ENCODE measurements at regions not wholly inside any gene's neighbourhood (a gene's known extent, or its start where the extent isn't known, plus 50 kb on each side); places are given as distances from the start of the nearest gene placed in this dataset.

DNA sequence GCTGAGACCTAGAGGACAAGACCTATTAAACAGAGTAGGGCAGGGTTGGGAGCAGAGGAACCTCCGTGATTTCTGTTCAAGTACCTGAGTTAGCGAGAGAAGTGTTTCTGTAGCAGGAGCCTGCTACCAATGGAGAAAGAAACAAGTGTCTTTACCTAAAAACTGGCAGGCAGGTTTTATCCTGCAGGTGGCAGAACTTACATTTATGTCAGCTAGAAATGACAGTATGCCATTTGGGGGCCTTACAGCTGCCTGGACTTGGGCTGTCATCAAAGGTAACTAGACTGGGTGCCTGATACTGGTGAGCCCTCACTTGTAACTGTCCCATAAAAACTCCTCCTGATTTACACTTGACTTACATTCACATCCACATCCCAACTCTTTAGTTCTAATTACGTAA lies 185.3 kb upstream of the MIR17HG start:
- DNase-seq (ENCODE audit: extremely low spot score, unreplicated experiment): no peak
- Mint-ChIP-seq H3K27ac (no peak overlapping the region), H3K4me3 (no peak overlapping the region), H3K4me1 (ENCODE audit: unreplicated experiment) (peaks cover 7% of the 10 kb centered on the region), H3K27me3 (no peaks in the 10 kb centered on the region), H3K9me3 (peaks cover 11% of the 10 kb centered on the region), H3K36me3 (no peaks in the 10 kb centered on the region)
- TF ChIP-seq, protein P1, sequence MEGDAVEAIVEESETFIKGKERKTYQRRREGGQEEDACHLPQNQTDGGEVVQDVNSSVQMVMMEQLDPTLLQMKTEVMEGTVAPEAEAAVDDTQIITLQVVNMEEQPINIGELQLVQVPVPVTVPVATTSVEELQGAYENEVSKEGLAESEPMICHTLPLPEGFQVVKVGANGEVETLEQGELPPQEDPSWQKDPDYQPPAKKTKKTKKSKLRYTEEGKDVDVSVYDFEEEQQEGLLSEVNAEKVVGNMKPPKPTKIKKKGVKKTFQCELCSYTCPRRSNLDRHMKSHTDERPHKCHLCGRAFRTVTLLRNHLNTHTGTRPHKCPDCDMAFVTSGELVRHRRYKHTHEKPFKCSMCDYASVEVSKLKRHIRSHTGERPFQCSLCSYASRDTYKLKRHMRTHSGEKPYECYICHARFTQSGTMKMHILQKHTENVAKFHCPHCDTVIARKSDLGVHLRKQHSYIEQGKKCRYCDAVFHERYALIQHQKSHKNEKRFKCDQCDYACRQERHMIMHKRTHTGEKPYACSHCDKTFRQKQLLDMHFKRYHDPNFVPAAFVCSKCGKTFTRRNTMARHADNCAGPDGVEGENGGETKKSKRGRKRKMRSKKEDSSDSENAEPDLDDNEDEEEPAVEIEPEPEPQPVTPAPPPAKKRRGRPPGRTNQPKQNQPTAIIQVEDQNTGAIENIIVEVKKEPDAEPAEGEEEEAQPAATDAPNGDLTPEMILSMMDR (conservative IDR thresholded peaks at IDR 0.05): no peak

DNA sequence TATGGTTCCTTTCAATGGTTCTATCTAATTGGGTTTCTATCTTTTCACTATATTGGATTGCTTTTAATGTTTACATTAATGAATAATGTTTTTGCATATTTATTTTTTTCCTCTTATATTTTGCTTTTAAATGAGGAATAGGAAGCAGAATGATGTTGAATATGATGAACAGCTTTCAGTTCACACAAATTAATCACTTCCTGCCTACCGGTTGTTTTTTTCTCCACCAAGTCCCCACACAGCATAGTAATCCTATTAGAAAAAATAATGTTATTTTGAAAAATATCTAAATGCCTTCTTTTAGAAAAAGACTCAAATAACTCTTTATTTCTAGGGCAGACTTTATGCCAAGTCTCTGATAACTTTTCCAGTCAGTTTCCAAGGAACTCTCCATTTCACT lies 184.9 kb upstream of the MIR17HG start:
- H3K27ac Mint-ChIP-seq: no peak overlapping the region
- no peak for DNase-seq (ENCODE audit: extremely low spot score, unreplicated experiment)
- H3K4me3 Mint-ChIP-seq: no peak overlapping the region
- peaks cover 5% of the 10 kb centered on the region for H3K4me1 Mint-ChIP-seq (ENCODE audit: unreplicated experiment)
- peaks cover 11% of the 10 kb centered on the region for H3K9me3 Mint-ChIP-seq
- no peaks in the 10 kb centered on the region for H3K36me3 Mint-ChIP-seq
- H3K27me3 Mint-ChIP-seq: no peaks in the 10 kb centered on the region
- TF ChIP-seq, protein P1 (conservative IDR thresholded peaks at IDR 0.05): no peak

DNA sequence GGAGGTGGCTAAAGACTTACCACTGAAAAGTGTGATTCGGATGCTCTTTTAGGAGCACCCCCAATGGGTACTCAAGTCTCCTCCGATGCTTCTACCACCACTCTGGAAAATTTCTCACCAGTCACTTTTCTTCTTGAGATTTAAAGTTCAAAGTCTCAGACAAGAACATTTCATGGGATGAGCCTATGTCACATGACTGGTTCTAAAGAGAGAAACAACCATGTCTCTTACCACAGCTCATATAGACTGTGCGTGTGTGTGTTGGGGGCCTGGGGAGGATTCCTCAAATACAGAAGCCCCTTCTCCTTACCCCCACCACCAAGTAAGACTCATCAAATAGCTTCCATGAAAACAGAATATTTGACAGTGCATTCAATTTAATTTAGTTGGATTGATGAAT lies 181.7 kb upstream of the MIR17HG start:
- no peak for DNase-seq (ENCODE audit: extremely low spot score, unreplicated experiment)
- Mint-ChIP-seq H3K4me3 (no peak overlapping the region), H3K36me3 (no peaks in the 10 kb centered on the region), H3K9me3 (peaks cover 7% of the 10 kb centered on the region), H3K27me3 (no peaks in the 10 kb centered on the region), H3K27ac (no peak overlapping the region), H3K4me1 (ENCODE audit: unreplicated experiment) (peaks cover 11% of the 10 kb centered on the region)
- TF ChIP-seq, protein P1 (conservative IDR thresholded peaks at IDR 0.05): no peak

DNA sequence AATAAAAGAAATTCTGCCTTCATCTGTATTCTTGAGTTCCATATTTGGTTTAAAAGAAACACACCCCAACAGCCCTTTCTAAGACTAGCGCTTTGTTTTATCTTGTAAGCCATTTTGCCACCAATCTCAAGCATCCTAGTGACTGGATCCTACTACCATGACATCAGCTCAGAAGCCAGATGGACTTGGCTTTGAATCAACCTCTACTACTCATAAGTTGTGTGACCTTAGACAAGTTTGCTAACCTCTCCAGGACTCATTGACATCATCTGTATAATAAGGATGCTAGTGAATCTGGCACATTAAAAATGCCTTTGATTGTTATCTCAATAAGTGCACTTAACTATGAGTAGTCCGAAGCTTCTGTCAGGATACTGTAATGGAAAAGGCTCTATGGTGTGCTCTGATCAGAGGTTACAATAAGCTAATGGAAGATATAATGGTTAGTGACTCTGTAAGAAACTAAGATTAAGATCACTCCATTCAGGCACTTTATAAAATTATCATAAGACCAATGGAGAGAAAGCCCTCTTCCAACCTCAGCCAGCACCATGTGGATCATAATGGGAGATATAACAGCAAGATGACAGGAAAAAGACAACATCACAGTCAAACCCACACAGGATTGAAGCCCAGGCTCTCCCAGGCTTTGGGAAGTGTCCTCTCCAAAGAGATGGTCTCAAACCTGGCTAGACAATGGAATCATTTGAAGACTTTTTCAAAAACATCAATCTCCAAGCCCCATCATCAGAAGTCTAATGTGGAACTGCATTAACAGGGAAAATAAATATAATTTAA lies 180.6 kb upstream of the MIR17HG start:
- Mint-ChIP-seq H3K9me3 (peaks cover 5% of the 10 kb centered on the region), H3K27ac (no peak overlapping the region), H3K36me3 (no peaks in the 10 kb centered on the region), H3K4me3 (no peak overlapping the region), H3K27me3 (no peaks in the 10 kb centered on the region), H3K4me1 (ENCODE audit: unreplicated experiment) (peaks cover 11% of the 10 kb centered on the region)
- no peak for DNase-seq (ENCODE audit: extremely low spot score, unreplicated experiment)
- TF ChIP-seq, protein P1 (conservative IDR thresholded peaks at IDR 0.05): no peak

GRCh38 chr13:91167706-91168385 lies 179.6 kb upstream of the MIR17HG start:
- Mint-ChIP-seq H3K27me3 (no peaks in the 10 kb centered on the region), H3K4me1 (ENCODE audit: unreplicated experiment) (peaks cover 11% of the 10 kb centered on the region), H3K4me3 (no peak overlapping the region), H3K9me3 (peaks cover 5% of the 10 kb centered on the region), H3K27ac (no peak overlapping the region), H3K36me3 (no peaks in the 10 kb centered on the region)
- no peak for DNase-seq (ENCODE audit: extremely low spot score, unreplicated experiment)
- TF ChIP-seq, protein P1 (conservative IDR thresholded peaks at IDR 0.05): no peak

Data from type B pancreatic cell (in vitro differentiated cells).